ENCODE measurements at regions not wholly inside any gene's neighbourhood (a gene's known extent, or its start where the extent isn't known, plus 50 kb on each side); places are given as distances from the start of the nearest gene placed in this dataset.

DNA sequence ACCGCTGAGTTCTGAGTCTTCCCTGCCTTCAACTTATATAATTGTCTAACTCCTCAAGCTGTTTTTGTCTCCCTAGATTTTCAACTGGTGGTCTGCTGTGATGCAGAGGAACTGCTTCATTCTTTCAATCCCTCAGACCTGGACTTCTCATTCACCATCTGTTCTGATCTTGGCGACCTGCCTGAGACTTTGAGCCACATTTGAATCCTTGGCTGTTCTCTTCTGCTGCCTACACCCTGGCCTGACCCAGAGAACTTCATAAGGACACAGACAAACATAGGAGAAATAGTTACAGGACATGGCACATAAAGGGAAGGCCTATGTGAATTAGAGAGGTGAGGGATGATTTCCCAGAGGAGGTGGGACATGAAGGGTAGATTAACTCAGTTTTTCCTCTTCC is 326.7 kb downstream of the PTEN start (continued):
- TF ChIP-seq, protein P1, sequence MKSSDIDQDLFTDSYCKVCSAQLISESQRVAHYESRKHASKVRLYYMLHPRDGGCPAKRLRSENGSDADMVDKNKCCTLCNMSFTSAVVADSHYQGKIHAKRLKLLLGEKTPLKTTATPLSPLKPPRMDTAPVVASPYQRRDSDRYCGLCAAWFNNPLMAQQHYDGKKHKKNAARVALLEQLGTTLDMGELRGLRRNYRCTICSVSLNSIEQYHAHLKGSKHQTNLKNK (CRISPR knock-in tag; IDR thresholded peaks at IDR 0.05) = no peak

DNA sequence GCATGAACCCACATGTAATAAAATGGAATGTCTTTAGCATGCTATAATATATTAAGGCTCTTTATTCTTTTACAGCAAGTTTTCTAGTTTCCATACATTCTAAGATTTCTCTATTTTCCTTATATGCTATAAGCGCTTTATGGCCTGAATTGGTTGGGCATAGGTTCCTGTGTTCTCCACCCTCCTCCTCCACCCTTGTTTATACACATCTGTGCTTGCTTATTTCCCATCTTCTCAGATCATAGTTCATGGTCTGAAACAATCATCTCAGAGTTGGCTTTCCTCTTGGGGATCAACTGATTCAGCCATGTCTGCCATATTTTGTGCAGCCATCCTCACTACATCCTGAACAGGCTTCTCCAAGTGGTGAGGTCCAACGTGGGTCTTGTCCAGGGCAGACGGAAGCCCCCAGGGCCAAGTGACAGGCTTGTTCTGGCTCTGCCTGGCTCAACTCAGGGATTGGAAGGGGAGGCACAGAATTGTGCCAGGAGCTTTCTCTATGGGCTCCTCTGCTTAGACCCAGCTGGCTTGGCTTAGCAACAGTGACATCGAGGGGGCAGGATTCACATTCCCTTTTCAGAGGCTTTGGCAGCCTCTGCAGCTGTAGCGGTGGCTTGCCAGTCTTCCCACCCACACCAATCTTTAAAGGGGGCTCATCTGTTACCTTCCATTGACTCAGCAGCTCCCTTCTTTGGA is 327.3 kb downstream of the PTEN start:
- no peak for ATAC-seq
- H3K27me3 Mint-ChIP-seq (ENCODE audit: low read depth) = no peaks in the 10 kb centered on the region
- CTCF ChIA-PET = no interaction called here

DNA sequence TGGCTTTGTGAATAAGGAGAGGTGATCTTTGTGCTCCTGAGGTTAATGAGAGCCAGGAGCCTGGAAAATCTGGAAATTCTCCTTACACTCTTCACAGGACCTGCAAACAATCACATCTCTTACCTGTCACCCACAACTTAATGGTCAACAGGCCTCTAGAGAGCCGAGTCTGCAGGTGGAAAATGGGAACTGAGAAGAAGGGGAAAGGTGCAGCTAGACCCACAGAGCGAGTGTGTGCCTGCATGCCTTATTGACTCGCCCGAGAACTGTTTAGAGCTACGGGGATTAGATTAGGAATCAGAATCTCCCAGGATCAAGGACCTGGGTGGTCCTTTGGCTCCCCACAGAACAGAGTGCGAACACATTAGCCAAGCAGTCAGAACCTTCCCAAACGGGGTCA is 329.6 kb downstream of the PTEN start:
- ATAC-seq = no peak
- POLR2A ChIA-PET = no interaction called here
- no peak overlapping the region for H3K4me3 Mint-ChIP-seq
- H3K9me3 Mint-ChIP-seq = peaks cover 13% of the 10 kb centered on the region
- H3K4me1 Mint-ChIP-seq = peaks cover 10% of the 10 kb centered on the region
- CTCF ChIA-PET = no interaction called here
- no peak for DNase-seq (ENCODE audit: low spot score)
- no peaks in the 10 kb centered on the region for H3K36me3 Mint-ChIP-seq
- no peaks in the 10 kb centered on the region for H3K27me3 Mint-ChIP-seq (ENCODE audit: low read depth)
- H3K27ac Mint-ChIP-seq = no peak overlapping the region
- TF ChIP-seq NR2C2 (CRISPR knock-in tag; IDR thresholded peaks at IDR 0.05) = no peak
- TF ChIP-seq FOXK1 (CRISPR knock-in tag; IDR thresholded peaks at IDR 0.05) = no peak
- no peak for TF ChIP-seq HMGA2 (CRISPR knock-in tag; IDR thresholded peaks at IDR 0.05)
- TF ChIP-seq, protein P2, sequence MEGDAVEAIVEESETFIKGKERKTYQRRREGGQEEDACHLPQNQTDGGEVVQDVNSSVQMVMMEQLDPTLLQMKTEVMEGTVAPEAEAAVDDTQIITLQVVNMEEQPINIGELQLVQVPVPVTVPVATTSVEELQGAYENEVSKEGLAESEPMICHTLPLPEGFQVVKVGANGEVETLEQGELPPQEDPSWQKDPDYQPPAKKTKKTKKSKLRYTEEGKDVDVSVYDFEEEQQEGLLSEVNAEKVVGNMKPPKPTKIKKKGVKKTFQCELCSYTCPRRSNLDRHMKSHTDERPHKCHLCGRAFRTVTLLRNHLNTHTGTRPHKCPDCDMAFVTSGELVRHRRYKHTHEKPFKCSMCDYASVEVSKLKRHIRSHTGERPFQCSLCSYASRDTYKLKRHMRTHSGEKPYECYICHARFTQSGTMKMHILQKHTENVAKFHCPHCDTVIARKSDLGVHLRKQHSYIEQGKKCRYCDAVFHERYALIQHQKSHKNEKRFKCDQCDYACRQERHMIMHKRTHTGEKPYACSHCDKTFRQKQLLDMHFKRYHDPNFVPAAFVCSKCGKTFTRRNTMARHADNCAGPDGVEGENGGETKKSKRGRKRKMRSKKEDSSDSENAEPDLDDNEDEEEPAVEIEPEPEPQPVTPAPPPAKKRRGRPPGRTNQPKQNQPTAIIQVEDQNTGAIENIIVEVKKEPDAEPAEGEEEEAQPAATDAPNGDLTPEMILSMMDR (IDR thresholded peaks at IDR 0.05) = no peak
- TF ChIP-seq, protein P3, sequence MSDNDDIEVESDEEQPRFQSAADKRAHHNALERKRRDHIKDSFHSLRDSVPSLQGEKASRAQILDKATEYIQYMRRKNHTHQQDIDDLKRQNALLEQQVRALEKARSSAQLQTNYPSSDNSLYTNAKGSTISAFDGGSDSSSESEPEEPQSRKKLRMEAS (CRISPR knock-in tag; IDR thresholded peaks at IDR 0.05) = no peak
- TF ChIP-seq MXD4 (CRISPR knock-in tag; IDR thresholded peaks at IDR 0.05; ENCODE audit: borderline replicate concordance) = no peak

More for the DNA sequence above, 327.3 kb downstream of the PTEN start:
- Mint-ChIP-seq H3K9me3 (no peaks in the 10 kb centered on the region), H3K27ac (no peak overlapping the region), H3K36me3 (no peaks in the 10 kb centered on the region), H3K4me1 (peaks cover 7% of the 10 kb centered on the region), H3K4me3 (no peak overlapping the region)
- no peak for DNase-seq (ENCODE audit: low spot score)
- TF ChIP-seq NR3C1 (CRISPR knock-in tag; conservative IDR thresholded peaks at IDR 0.05; ENCODE audit: low read depth) (no peak), ZNF232 (CRISPR knock-in tag; IDR thresholded peaks at IDR 0.05) (no peak), NR2C2 (CRISPR knock-in tag; IDR thresholded peaks at IDR 0.05) (no peak), RORB (CRISPR knock-in tag; IDR thresholded peaks at IDR 0.05) (no peak), ZNF219 (CRISPR knock-in tag; IDR thresholded peaks at IDR 0.05; ENCODE audit: borderline replicate concordance) (no peak), FOXP1 (CRISPR knock-in tag; IDR thresholded peaks at IDR 0.05; ENCODE audit: borderline replicate concordance) (no peak), PRRX2 (CRISPR knock-in tag; IDR thresholded peaks at IDR 0.05) (no peak), CREB1 (CRISPR knock-in tag; IDR thresholded peaks at IDR 0.05) (no peak), TEAD4 (CRISPR knock-in tag; IDR thresholded peaks at IDR 0.05) (no peak), ETV6 (CRISPR knock-in tag; IDR thresholded peaks at IDR 0.05) (no peak)
- TF ChIP-seq, protein P4, sequence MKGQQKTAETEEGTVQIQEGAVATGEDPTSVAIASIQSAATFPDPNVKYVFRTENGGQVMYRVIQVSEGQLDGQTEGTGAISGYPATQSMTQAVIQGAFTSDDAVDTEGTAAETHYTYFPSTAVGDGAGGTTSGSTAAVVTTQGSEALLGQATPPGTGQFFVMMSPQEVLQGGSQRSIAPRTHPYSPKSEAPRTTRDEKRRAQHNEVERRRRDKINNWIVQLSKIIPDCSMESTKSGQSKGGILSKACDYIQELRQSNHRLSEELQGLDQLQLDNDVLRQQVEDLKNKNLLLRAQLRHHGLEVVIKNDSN (CRISPR knock-in tag; IDR thresholded peaks at IDR 0.05) = no peak
- TF ChIP-seq, protein P5, sequence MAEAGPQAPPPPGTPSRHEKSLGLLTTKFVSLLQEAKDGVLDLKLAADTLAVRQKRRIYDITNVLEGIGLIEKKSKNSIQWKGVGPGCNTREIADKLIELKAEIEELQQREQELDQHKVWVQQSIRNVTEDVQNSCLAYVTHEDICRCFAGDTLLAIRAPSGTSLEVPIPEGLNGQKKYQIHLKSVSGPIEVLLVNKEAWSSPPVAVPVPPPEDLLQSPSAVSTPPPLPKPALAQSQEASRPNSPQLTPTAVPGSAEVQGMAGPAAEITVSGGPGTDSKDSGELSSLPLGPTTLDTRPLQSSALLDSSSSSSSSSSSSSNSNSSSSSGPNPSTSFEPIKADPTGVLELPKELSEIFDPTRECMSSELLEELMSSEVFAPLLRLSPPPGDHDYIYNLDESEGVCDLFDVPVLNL (CRISPR knock-in tag; IDR thresholded peaks at IDR 0.05; ENCODE audit: borderline replicate concordance, low read depth) = no peak
- TF ChIP-seq, protein P6, sequence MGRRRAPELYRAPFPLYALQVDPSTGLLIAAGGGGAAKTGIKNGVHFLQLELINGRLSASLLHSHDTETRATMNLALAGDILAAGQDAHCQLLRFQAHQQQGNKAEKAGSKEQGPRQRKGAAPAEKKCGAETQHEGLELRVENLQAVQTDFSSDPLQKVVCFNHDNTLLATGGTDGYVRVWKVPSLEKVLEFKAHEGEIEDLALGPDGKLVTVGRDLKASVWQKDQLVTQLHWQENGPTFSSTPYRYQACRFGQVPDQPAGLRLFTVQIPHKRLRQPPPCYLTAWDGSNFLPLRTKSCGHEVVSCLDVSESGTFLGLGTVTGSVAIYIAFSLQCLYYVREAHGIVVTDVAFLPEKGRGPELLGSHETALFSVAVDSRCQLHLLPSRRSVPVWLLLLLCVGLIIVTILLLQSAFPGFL (CRISPR knock-in tag; IDR thresholded peaks at IDR 0.05; ENCODE audit: borderline replicate concordance) = no peak
- TF ChIP-seq, protein P7, sequence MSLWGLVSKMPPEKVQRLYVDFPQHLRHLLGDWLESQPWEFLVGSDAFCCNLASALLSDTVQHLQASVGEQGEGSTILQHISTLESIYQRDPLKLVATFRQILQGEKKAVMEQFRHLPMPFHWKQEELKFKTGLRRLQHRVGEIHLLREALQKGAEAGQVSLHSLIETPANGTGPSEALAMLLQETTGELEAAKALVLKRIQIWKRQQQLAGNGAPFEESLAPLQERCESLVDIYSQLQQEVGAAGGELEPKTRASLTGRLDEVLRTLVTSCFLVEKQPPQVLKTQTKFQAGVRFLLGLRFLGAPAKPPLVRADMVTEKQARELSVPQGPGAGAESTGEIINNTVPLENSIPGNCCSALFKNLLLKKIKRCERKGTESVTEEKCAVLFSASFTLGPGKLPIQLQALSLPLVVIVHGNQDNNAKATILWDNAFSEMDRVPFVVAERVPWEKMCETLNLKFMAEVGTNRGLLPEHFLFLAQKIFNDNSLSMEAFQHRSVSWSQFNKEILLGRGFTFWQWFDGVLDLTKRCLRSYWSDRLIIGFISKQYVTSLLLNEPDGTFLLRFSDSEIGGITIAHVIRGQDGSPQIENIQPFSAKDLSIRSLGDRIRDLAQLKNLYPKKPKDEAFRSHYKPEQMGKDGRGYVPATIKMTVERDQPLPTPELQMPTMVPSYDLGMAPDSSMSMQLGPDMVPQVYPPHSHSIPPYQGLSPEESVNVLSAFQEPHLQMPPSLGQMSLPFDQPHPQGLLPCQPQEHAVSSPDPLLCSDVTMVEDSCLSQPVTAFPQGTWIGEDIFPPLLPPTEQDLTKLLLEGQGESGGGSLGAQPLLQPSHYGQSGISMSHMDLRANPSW (CRISPR knock-in tag; conservative IDR thresholded peaks at IDR 0.05; ENCODE audit: low read depth) = no peak
- TF ChIP-seq, protein P8, sequence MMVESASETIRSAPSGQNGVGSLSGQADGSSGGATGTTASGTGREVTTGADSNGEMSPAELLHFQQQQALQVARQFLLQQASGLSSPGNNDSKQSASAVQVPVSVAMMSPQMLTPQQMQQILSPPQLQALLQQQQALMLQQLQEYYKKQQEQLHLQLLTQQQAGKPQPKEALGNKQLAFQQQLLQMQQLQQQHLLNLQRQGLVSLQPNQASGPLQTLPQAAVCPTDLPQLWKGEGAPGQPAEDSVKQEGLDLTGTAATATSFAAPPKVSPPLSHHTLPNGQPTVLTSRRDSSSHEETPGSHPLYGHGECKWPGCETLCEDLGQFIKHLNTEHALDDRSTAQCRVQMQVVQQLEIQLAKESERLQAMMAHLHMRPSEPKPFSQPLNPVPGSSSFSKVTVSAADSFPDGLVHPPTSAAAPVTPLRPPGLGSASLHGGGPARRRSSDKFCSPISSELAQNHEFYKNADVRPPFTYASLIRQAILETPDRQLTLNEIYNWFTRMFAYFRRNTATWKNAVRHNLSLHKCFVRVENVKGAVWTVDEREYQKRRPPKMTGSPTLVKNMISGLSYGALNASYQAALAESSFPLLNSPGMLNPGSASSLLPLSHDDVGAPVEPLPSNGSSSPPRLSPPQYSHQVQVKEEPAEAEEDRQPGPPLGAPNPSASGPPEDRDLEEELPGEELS (CRISPR knock-in tag; IDR thresholded peaks at IDR 0.05) = no peak
- POLR2A ChIA-PET = no interaction called here
